GM19397 (cell line): ENCODE measurements at regions not wholly inside any gene's neighbourhood (a gene's known extent, or its start where the extent isn't known, plus 50 kb on each side); places are given as distances from the start of the nearest gene placed in this dataset.
"Not testable (repeated sequence)": the region's sequence is repeated elsewhere in the genome, so short reads cannot be mapped to it uniquely, and the experiment has no call there.

Source experiments
- ATAC-seq: cut with Tn5 transposase; IDR thresholded peaks from one replicate; pipeline ENCODE4 v1.9.1; 2021; ENCODE audit warnings: mild to moderate bottlenecking, moderate library complexity; ENCODE audit not compliant: unreplicated experiment

DNA sequence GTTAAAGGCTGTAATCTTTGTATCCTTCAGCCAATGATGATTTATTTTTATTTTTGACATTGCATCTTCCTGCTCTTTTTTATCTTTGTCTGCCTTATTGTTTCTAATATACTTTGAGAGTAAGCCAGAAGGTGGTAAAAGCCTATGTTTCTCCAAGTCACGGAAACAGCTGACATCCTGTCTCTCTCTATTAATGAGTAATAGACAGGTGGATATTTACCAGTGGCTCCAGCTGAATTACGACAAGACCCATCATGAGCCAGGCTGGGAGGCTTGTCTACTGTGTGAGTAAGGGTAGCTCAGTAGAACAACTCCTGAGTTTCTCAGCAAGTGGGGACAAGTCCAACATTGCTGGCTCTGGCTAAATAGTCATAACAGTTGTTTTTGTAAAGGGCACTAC lies 166.6 kb downstream of the NDFIP2 start:
- ATAC-seq = no peak

DNA sequence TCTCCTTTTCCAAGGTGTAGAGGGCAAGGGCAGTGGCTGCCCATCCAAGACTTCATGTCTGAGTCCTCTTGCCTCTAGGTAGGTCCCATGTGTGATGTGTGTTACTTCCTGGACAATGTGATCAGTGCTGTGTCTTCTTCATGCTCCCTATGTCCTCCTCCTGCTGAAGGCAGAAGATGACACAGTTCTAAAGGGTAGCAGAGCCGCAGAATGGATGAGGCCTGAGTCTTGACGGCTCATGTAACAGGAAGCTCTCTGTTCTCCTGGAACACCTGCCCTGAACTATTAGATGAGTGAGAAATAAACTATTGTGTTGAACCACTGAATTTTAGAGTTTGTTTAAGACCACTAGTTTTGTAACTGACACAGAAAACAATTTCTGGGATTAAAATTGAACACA lies 165.9 kb downstream of the NDFIP2 start:
- ATAC-seq = no peak

GRCh38 chr13:79645569-79645968 lies 164.6 kb downstream of the NDFIP2 start:
- no peak for ATAC-seq

DNA sequence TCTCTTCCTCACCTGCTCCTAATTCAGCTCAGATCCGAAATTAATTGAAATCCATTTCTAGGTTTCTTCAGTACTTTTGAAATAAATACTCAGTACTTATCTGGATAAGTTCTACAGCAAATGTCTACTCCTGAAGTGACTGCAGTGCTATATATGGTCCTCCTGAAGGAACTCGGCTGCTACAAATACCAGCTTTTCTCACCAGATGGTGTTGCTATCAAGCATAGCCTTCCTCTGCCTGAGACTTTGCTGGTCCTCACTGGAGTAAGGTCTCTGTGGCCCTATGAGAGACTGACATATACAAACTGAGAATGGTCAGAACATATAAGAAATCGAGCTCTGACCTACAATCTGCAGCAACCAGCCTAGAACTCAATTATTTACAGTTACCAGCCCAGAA lies 161.6 kb downstream of the NDFIP2 start:
- no peak for ATAC-seq

- ATAC-seq = no peak
Observed at GRCh38 chr13:79637133-79637763, 156.3 kb downstream of the NDFIP2 start.

- ATAC-seq = no peak
Observed at GRCh38 chr13:79631051-79631659, 150.2 kb downstream of the NDFIP2 start.

GRCh38 chr13:79628463-79628862 lies 147.5 kb downstream of the NDFIP2 start:
- ATAC-seq = no peak

- ATAC-seq = no peak
Observed at GRCh38 chr13:79626924-79627323, 146.0 kb downstream of the NDFIP2 start.

DNA sequence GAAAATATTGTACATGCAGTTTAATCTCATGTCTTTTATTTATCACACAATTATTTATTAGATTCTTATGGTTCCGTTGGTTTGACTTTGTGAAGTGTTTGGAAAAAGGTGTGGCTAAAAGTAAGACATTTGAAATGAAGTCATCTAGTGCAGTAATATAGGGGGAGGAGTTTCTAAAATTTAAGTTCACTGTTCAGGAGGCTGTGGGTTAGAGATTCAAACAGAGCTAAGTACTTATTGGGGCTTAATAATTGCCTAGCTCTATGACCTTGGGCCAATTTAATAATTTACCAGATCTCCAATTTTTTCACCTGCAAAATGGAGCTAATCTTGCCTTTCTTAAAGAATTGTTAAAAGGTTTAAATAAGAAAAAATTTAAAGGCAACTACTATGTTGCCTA lies 144.6 kb downstream of the NDFIP2 start:
- no peak for ATAC-seq

DNA sequence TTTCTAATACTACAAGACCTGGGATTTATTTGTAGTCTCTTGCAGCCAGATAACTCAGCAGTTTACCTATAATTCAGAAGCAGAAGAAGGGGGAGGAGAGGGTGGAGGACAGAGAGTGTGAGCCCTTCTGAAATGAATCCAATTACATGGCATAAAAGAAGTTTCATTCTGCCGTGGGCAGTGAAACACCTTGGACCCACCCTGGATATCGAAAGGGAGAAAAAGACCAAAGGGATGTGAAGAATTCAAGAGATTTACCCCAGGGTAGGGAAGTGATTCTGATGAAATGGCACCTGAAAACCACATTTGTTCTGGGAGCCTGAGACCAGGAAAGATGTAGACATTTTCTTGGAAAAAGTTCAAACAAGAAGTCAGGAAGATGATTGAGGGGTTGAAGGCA lies 140.9 kb downstream of the NDFIP2 start:
- ATAC-seq = no peak

GRCh38 chr13:79621449-79621848 lies 140.5 kb downstream of the NDFIP2 start:
- ATAC-seq = no peak

DNA sequence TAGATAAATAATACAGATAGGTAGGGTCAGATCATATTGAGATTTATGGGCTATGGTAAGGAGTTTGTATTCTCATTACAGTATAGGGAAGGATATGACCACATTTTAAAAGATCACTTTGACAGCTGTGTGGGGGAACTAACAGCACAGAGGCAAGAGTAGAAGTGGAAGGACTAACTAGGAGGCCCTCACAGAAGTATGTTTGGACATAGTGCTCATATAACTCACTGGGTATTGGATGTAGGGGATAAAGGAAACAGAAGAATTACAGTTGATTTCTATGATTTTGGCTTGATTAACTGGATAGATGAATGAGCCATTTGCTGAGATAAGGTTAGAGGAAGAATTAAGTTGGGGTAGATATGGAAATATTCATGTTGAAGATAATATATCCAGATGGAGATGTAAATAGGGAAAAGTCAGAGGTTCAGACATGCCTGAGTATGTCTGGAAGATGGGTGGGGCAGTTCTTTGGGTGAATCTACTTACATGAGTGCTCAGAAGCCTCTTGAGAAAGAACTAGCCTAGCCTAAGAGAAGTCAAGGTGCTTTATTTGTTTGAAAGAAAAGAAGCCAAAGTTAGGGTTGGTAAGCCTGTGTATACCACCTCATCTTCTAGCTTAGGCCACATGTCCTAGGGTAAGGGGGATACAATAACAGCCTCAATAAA lies 133.4 kb downstream of the NDFIP2 start:
- ATAC-seq = no peak

DNA sequence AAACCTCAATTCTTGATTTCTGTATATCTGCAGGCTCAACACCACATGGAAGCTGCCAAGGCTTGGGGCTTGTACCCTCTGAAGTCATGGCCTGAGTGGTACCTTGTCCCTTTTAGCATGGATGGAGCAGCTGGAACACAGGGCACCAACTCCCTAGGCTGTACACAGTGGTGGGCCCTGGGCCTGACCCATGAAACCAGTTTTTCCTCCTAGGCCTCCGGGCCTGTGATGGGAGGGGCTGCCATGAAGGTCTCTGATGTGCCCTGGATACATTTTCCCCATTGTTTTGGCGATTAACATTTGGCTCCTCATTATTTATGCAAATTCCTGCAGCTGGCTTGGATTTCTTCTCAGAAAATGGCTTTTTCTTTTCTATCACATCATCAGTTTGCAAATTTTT lies 131.6 kb downstream of the NDFIP2 start:
- ATAC-seq = no peak

GRCh38 chr13:79607895-79608294 lies 126.9 kb downstream of the NDFIP2 start:
- ATAC-seq = not testable (repeated sequence)
